NCI-H1048 (cell line): ENCODE measurements at regions not wholly inside any gene's neighbourhood (a gene's known extent, or its start where the extent isn't known, plus 50 kb on each side); places are given as distances from the start of the nearest gene placed in this dataset.
"Not testable (repeated sequence)": the region's sequence is repeated elsewhere in the genome, so short reads cannot be mapped to it uniquely, and the experiment has no call there.

ENCODE experiments used
- DNase-seq: peaks from one replicate; lab custom pipeline; 2025; lab: John Stamatoyannopoulos, UW

GRCh38 chr12:46492471-46493085, 120.0 kb upstream of the SLC38A2 start:
- no peak for DNase-seq

GRCh38 chr12:46491548-46491947, 119.0 kb upstream of the SLC38A2 start:
- DNase-seq: no peak

- DNase-seq: no peak
These were observed 118.1 kb upstream of the SLC38A2 start for GRCh38 chr12:46490635-46491034.

GRCh38 chr12:46489951-46490388, 117.4 kb upstream of the SLC38A2 start:
- DNase-seq: no peak

GRCh38 chr12:46487567-46488131, 115.1 kb upstream of the SLC38A2 start:
- DNase-seq: no peak

GRCh38 chr12:46486588-46486987, 114.0 kb upstream of the SLC38A2 start:
- no peak for DNase-seq

GRCh38 chr12:46485853-46486252, 113.3 kb upstream of the SLC38A2 start:
- no peak for DNase-seq

- no peak for DNase-seq
These were observed 112.0 kb upstream of the SLC38A2 start for GRCh38 chr12:46484396-46485061.

GRCh38 chr12:46483572-46484395, 111.2 kb upstream of the SLC38A2 start:
- no peak for DNase-seq

- no peak for DNase-seq
These were observed 108.2 kb upstream of the SLC38A2 start for GRCh38 chr12:46480724-46481123.

GRCh38 chr12:46480316-46480715, 107.7 kb upstream of the SLC38A2 start:
- DNase-seq: no peak

GRCh38 chr12:46478123-46478522, 105.5 kb upstream of the SLC38A2 start:
- no peak for DNase-seq

- no peak for DNase-seq
These were observed 105.0 kb upstream of the SLC38A2 start for GRCh38 chr12:46477541-46477940.

GRCh38 chr12:46475972-46476645, 103.5 kb upstream of the SLC38A2 start:
- no peak for DNase-seq

- not testable (repeated sequence) for DNase-seq
These were observed 101.8 kb upstream of the SLC38A2 start for GRCh38 chr12:46474385-46474784.

- DNase-seq: no peak
These were observed 101.2 kb upstream of the SLC38A2 start for GRCh38 chr12:46473634-46474329.

GRCh38 chr12:46472893-46473633, 100.5 kb upstream of the SLC38A2 start:
- no peak for DNase-seq

- DNase-seq: no peak
These were observed 99.7 kb upstream of the SLC38A2 start for GRCh38 chr12:46472144-46472705.

GRCh38 chr12:46471404-46471803, 98.8 kb upstream of the SLC38A2 start:
- no peak for DNase-seq

GRCh38 chr12:46470975-46471374, 98.4 kb upstream of the SLC38A2 start:
- no peak for DNase-seq
